ENCODE measurements at regions not wholly inside any gene's neighbourhood (a gene's known extent, or its start where the extent isn't known, plus 50 kb on each side); places are given as distances from the start of the nearest gene placed in this dataset.

- TF ChIP-seq CTCF (IDR thresholded peaks at IDR 0.05): no peak
- H3K27ac ChIP-seq: no peak overlapping the region
- intact Hi-C loops (cut with DNase I): no loop called here
- no peaks in the 10 kb centered on the region for H3K4me1 ChIP-seq
- no peak for ATAC-seq
- H3K4me3 ChIP-seq: no peak overlapping the region
- no peaks in the 10 kb centered on the region for H3K27me3 ChIP-seq
- no peak for DNase-seq
- no peaks in the 10 kb centered on the region for H3K9me3 ChIP-seq
- H3K36me3 ChIP-seq: no peaks in the 10 kb centered on the region
Observed at GRCh38 chr4:170657761-170658160, 568.0 kb upstream of the AADAT start.

GRCh38 chr4:170656506-170656905, 566.8 kb upstream of the AADAT start:
- H3K9me3 ChIP-seq: no peaks in the 10 kb centered on the region
- no peak for TF ChIP-seq CTCF (IDR thresholded peaks at IDR 0.05)
- intact Hi-C loops (cut with DNase I): no loop called here
- DNase-seq (no peak), ATAC-seq (no peak)
- H3K36me3 ChIP-seq: no peaks in the 10 kb centered on the region
- no peaks in the 10 kb centered on the region for H3K4me1 ChIP-seq
- H3K27ac ChIP-seq: no peak overlapping the region
- no peaks in the 10 kb centered on the region for H3K27me3 ChIP-seq
- no peak overlapping the region for H3K4me3 ChIP-seq

GRCh38 chr4:170652571-170652970, 562.8 kb upstream of the AADAT start:
- H3K36me3 ChIP-seq: no peaks in the 10 kb centered on the region
- no peak overlapping the region for H3K4me3 ChIP-seq
- H3K4me1 ChIP-seq: no peaks in the 10 kb centered on the region
- no peaks in the 10 kb centered on the region for H3K27me3 ChIP-seq
- DNase-seq (no peak), ATAC-seq (no peak)
- intact Hi-C loops (cut with DNase I): no loop called here
- TF ChIP-seq CTCF (IDR thresholded peaks at IDR 0.05): no peak
- no peaks in the 10 kb centered on the region for H3K9me3 ChIP-seq
- H3K27ac ChIP-seq: no peak overlapping the region

- ATAC-seq: no peak
- H3K36me3 ChIP-seq: no peaks in the 10 kb centered on the region
- TF ChIP-seq CTCF (IDR thresholded peaks at IDR 0.05): no peak
- no peak for DNase-seq
- intact Hi-C loops (cut with DNase I): no loop called here
- no peaks in the 10 kb centered on the region for H3K4me1 ChIP-seq
- no peak overlapping the region for H3K4me3 ChIP-seq
- H3K9me3 ChIP-seq: no peaks in the 10 kb centered on the region
- H3K27me3 ChIP-seq: no peaks in the 10 kb centered on the region
- H3K27ac ChIP-seq: no peak overlapping the region
Observed at GRCh38 chr4:170651786-170652185, 562.0 kb upstream of the AADAT start.

GRCh38 chr4:170627418-170627817, 537.7 kb upstream of the AADAT start:
- no peaks in the 10 kb centered on the region for H3K27me3 ChIP-seq

More at GRCh38 chr4:170627418-170627817, 537.7 kb upstream of the AADAT start:
- Histone ChIP-seq H3K36me3 (no peaks in the 10 kb centered on the region), H3K27ac (no peak overlapping the region), H3K9me3 (no peaks in the 10 kb centered on the region), H3K4me1 (no peaks in the 10 kb centered on the region), H3K4me3 (no peak overlapping the region)
- intact Hi-C loops (cut with DNase I): no loop called here
- DNase-seq (no peak), ATAC-seq (no peak)
- no peak for TF ChIP-seq CTCF (IDR thresholded peaks at IDR 0.05)
